ENCODE measurements at regions not wholly inside any gene's neighbourhood (a gene's known extent, or its start where the extent isn't known, plus 50 kb on each side); places are given as distances from the start of the nearest gene placed in this dataset.

DNA sequence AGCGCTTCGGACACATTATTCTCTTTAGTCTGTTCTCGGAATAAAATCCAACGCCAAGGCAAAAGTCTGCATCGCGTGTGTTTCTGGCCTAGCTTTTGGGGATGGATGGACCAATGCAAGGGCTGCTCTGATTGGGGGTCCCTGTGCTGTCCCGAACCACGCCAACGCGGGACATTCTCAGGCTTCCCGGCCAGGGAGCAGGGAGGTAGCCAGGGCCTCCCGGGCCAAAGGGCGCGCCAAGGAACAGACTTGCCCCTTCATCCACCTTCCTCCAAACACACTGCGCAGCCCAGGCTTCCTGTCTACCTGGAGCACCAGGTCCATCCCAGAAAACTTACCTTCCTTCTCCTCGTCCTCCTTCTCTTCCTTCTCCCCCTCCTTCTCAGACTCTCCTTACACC, 113.0 kb upstream of the SELENOP start:
- TF ChIP-seq, protein P1, sequence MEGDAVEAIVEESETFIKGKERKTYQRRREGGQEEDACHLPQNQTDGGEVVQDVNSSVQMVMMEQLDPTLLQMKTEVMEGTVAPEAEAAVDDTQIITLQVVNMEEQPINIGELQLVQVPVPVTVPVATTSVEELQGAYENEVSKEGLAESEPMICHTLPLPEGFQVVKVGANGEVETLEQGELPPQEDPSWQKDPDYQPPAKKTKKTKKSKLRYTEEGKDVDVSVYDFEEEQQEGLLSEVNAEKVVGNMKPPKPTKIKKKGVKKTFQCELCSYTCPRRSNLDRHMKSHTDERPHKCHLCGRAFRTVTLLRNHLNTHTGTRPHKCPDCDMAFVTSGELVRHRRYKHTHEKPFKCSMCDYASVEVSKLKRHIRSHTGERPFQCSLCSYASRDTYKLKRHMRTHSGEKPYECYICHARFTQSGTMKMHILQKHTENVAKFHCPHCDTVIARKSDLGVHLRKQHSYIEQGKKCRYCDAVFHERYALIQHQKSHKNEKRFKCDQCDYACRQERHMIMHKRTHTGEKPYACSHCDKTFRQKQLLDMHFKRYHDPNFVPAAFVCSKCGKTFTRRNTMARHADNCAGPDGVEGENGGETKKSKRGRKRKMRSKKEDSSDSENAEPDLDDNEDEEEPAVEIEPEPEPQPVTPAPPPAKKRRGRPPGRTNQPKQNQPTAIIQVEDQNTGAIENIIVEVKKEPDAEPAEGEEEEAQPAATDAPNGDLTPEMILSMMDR (IDR thresholded peaks at IDR 0.05) = no peak
- TF ChIP-seq ZFX (IDR thresholded peaks at IDR 0.05; ENCODE audit: borderline replicate concordance) = no peak
- H3K27ac ChIP-seq = no peak overlapping the region

DNA sequence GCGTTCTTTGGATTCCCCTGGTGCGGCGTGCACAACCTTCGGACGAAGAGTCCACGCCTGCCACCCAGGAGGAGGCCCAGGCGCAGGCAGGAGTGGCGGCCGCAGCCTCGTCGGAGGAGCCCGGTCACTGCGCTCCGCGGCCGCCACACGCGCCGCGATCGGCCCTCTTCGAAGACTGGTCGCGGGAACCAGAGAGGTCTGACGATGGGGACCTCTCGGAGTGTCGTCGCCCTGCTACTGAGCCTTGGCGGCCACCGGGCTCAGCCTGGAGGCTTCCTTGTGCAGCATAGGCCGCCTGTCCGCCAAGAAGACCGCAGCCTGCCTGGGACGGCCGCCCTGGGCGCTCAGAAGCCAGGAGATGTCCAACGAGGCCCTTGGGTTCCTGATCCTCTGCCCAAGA, 112.5 kb upstream of the SELENOP start:
- no peak overlapping the region for H3K27ac ChIP-seq
- TF ChIP-seq ZFX (IDR thresholded peaks at IDR 0.05; ENCODE audit: borderline replicate concordance) = no peak
- TF ChIP-seq, protein P1 (IDR thresholded peaks at IDR 0.05) = no peak

DNA sequence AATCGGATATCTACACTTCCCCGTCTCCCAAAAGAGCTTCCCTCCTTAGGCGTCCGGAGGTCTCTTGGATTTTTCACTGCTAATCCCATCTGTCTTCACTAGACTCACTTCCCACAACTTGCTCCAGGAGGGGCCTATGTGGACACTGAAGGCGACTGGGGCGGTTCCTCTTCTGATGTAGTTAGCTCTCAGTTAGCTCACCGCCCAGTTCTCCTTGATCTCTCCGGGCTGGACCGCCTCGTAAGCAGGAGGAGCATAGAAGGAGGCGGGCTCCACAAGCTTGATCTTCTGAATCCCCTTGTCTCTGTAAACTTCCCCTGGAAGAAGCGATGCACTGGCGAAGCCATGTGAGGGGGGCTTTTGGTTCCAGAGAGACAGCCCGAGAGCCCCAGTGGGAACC, 112.0 kb upstream of the SELENOP start:
- no peak overlapping the region for H3K27ac ChIP-seq
- no peak for TF ChIP-seq ZFX (IDR thresholded peaks at IDR 0.05; ENCODE audit: borderline replicate concordance)
- TF ChIP-seq, protein P1 (IDR thresholded peaks at IDR 0.05) = no peak

DNA sequence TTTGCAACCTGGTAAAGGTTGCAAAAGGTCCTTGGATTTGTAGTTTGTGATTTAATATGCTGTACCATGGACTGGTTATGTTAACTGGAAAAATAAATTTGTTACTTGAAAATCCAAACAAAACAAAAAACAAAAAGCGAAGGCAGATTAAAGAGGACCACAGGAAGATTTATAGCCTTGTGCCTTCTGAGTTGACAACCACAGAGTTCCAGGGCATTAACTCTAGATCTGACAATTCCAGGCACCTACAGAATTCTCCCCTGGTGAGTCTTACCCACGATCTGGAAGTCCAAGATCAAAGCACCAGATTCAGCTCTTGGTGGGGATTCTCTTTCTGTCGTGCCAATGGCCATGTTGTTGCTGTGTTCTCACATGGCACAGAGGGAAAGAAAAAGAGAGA, 107.9 kb upstream of the SELENOP start:
- no peak for TF ChIP-seq ZFX (IDR thresholded peaks at IDR 0.05; ENCODE audit: borderline replicate concordance)
- TF ChIP-seq, protein P1 (IDR thresholded peaks at IDR 0.05) = no peak
- no peak overlapping the region for H3K27ac ChIP-seq

DNA sequence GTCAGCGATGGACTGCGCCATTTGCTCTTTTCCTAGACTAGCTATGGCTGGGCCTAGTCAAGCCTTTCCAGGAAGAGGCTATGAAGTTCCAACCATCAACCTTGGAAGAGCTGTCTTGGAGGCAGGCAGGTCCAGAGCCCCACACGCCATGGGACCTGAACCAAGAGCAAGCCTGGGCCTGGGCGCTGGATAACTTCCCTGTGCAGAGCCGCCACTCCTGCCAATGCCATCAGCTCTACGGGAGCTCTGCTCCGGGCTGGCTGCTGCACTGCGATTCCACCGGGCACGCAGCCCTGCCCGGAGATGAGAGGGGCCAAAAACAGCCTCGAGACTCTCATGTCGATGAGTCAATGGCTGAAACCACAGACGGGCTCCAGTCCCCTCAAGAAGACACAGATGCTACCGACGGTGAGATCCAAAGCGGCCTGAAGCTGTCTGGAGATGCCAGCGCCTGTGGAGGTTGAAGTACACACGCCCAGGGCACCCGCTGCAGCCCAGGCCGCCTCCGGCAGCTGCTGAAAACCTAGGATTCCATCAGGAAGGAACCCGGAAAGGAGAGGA, 103.7 kb upstream of the SELENOP start:
- TF ChIP-seq, protein P1 (IDR thresholded peaks at IDR 0.05) = no peak
- no peak for TF ChIP-seq ZFX (IDR thresholded peaks at IDR 0.05; ENCODE audit: borderline replicate concordance)
- no peak overlapping the region for H3K27ac ChIP-seq

DNA sequence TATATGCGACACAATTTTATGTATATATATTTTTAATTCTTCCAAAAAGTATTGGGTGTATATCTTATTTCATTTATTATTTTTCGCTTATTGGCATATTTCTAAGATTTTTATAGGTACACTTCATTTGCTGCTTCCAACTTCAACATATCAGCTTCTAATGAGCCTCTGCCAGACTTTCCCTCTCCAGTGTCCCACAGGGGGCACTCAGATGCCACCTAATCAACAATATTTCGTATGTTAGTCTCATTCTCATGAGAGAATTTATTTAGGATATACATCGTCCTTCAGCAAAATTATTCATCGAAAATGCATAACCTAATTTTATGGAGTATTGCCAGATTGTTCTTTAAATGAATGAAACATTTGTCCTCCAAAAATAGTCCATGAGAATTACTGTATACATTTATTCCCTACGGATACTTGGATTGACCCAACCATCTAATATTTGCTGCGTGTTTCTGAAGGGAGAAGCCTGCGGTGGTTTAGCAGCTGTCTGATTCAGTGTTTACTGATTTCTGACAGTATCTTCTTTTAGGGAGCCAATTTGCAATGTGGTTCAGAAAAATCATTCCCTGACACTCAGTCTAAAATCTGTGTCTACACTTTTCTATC, 100.6 kb upstream of the SELENOP start:
- TF ChIP-seq, protein P1 (IDR thresholded peaks at IDR 0.05) = peak; percentile 40
- no peak for TF ChIP-seq ZFX (IDR thresholded peaks at IDR 0.05; ENCODE audit: borderline replicate concordance)
- no peak overlapping the region for H3K27ac ChIP-seq

Measured in 22Rv1 (cell line).